ENCODE measurements at regions not wholly inside any gene's neighbourhood (a gene's known extent, or its start where the extent isn't known, plus 50 kb on each side); places are given as distances from the start of the nearest gene placed in this dataset.

- TF ChIP-seq CTCF (IDR thresholded peaks at IDR 0.05; ENCODE audit: insufficient read depth, low read depth, low read length) (no peak), EZH2 (IDR thresholded peaks at IDR 0.05; ENCODE audit: insufficient read depth, low read length) (no peak)
Measured at GRCh38 chr5:59992206-59992605, 98.7 kb upstream of the PDE4D start.
